GM12874 (cell line): ENCODE measurements at regions not wholly inside any gene's neighbourhood (a gene's known extent, or its start where the extent isn't known, plus 50 kb on each side); places are given as distances from the start of the nearest gene placed in this dataset.

Experiments
- TF ChIP-seq, protein P1 (sequence below): IDR thresholded peaks from 2 replicates; pipeline ENCODE4 v1.5.1; 2011; ENCODE audit warnings: low read depth, mild to moderate bottlenecking, control low read depth, low read length, moderate library complexity; ENCODE audit not compliant: insufficient read depth

DNA sequence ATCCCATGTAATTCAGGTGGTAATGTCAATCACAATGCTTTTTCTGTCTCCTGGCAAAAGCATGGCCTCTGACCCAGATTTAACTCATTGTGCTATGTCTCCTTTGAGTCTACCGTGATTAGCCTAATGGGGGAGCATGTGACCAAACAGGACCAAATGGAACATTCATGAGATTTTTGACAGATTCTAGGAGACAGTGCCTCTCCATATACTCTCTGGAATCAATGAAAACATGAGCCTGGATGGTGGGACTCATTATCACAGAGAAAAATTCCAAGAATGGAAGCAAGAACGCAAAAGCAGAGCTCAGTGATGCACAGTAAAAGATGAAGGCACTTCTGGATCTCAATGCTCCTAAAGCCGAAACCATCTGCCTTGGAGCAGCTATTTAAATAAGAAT is 307.9 kb upstream of the MON1B start:
- TF ChIP-seq, protein P1, sequence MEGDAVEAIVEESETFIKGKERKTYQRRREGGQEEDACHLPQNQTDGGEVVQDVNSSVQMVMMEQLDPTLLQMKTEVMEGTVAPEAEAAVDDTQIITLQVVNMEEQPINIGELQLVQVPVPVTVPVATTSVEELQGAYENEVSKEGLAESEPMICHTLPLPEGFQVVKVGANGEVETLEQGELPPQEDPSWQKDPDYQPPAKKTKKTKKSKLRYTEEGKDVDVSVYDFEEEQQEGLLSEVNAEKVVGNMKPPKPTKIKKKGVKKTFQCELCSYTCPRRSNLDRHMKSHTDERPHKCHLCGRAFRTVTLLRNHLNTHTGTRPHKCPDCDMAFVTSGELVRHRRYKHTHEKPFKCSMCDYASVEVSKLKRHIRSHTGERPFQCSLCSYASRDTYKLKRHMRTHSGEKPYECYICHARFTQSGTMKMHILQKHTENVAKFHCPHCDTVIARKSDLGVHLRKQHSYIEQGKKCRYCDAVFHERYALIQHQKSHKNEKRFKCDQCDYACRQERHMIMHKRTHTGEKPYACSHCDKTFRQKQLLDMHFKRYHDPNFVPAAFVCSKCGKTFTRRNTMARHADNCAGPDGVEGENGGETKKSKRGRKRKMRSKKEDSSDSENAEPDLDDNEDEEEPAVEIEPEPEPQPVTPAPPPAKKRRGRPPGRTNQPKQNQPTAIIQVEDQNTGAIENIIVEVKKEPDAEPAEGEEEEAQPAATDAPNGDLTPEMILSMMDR: no peak

DNA sequence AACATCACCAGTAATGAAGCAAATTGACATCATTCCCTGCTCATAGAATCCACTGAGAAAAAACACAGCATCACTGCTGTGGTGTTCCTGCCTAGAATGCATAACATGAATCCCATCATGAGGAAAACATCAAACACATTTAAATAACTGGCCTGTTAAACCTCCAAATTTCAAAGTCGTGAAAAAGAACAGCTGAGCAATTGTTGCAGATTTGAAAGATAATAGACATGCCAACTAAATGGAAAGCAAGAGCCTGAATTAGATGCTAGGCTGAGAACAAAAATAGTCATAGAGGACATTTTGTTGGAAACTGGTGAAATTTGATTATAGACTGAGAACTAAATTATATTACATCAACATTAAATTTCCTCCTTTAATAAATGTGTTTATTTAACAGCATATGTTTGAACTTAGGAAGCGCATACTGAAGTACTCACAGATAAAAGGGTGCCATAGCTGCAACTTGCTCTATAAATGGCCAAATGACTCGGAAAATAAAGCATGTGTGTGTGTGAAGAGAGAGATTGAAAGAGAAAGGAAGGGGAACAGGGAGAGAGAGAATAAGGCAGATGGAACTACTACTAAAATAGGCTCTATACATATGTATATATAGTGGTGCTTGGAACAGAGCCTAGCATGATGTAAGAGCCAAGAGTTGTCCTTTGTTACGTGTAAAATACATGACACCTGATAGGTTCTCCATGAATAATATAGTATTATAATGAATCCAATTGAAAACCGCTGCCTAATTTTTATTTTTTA is 305.0 kb upstream of the MON1B start:
- TF ChIP-seq, protein P1: no peak

DNA sequence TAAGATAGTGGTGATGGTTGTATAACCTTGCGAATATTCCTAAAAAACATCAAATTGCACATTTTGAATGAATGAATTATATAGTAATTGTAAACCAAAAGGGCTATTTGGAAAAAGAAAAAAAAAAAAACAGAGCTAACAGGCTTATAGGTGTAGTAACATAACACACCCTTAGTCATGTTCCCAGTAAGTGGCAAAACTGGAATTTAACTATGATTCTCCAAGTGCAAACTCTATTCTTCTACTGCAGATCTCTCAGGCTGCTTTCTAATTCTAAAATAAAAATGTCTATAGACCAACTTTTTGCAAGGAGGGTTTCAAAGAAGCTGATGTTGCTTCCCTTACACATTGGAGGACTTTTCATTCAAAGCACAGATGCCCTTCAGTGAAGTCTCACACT is 293.2 kb upstream of the MON1B start:
- TF ChIP-seq, protein P1: no peak

DNA sequence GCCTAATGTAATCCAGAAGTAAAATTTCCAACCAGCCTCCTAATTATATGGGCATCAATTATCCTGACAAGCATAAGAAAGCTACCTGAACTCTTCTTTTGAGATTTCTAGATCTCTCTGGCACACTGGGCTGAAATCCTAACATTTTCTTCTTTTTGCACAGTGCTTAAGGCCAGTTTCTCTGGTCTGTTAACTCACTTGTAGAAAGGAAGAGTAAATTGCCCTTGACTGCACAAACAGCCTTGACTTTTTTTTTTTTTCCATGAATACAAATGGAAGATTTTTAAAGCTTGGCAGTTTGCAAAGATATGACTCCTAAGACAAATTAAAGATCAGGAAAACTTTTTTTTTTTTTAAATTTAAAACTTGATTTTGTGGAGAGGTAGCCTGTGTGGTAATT is 291.2 kb upstream of the MON1B start:
- TF ChIP-seq, protein P1: no peak

DNA sequence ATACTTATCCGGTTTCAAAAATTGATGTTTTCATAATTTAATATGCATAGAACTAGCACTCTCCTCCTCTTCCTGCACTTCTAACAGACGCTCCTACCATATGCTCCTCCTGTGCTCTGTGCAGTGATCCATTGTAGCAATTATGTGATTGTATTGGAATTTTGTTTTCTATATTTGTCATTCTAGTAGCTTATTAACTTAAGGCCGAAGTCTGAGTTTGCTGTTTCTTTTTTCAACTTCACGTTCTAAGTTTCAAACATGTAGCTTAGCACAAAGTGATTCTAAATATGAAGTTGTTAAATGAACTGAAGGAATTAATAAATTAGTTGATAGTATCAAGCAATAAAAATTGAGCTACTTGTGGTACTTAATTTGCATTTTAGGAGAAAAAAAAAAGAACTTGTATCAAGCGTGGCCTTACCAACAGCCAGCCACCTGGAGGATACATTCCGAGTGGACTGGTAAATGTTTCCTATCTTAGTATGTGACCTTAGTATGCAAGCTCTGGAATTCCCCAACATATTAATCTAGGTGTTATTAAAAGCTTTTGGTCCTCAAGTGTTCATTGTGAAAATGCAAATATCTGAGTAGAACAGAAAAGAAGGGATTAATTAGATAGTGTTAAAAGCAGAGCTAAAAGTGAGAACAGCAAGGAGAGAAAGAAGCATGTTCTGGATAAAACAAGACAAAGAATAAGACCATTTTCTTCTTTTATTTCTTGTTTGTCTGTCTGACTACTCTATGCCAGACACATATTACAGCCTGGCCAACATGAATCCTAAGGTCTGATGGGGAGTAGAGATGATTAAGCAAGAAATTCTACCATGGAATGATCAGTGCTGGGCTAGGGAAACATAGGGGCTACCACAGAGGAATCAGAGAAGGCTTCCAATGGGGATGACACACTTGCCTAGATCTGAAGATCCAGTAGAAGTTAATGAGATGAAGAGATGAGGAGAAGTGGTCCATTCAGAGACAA is 290.4 kb upstream of the MON1B start:
- TF ChIP-seq, protein P1: no peak

DNA sequence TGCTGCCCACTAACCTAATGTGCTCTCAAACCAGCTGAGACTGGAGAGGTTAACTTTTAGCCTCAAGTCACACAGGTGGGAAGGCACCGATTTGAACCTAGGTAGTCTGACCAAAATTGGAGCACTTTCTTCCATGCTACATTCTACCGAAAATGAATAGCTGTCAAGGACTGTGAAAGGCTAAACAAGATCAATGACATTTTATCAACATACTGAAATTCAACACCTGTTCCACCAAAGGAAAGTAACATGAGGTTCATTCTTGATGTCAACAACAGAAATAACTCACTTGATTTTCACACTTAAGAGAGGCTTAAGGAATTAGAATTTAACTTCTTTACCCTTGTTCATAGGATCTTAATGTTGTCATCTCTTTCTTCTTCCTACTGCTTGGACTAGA is 284.4 kb upstream of the MON1B start:
- TF ChIP-seq, protein P1: no peak

DNA sequence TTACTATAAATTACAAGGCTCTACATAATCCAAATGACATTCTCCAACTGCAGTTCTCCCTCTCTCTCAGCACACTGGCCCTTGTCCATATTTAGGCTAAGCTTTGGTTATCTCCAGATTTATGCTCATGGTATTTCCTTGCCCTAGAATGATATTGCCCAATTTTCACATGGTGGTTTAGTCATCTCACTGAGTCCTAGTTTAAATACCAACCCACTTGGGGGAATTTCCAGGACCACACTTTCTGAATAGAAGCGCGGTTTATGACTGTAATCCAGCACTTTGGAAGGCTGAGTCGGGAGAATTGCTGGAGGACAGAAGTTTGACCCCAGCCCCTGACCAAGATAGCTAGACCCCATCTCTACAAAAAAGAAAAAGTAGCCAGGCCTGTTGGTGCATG is 280.1 kb upstream of the MON1B start:
- TF ChIP-seq, protein P1: no peak
